G401 (cell line): ENCODE measurements at regions not wholly inside any gene's neighbourhood (a gene's known extent, or its start where the extent isn't known, plus 50 kb on each side); places are given as distances from the start of the nearest gene placed in this dataset.

Source experiments
- DNase-seq: peaks from one replicate; pipeline ENCODE4 v3.0.0-alpha.2; 2015; ENCODE audit warnings: low spot score
- in situ Hi-C: cut with HindIII; loops from 2 replicates; pipeline ENCODE4 v1.10.0; 2016; ENCODE audit warnings: low sequenced_read_pairs, mixed read lengths

- in situ Hi-C loops: no loop called here
- no peak for DNase-seq
These were observed 50.2 kb upstream of the CTAGE1 start for GRCh38 chr18:22467760-22468553.

- no peak for DNase-seq
- in situ Hi-C loops: no loop called here
These were observed 50.8 kb upstream of the CTAGE1 start for GRCh38 chr18:22468554-22468891.

- in situ Hi-C loops: no loop called here
These were observed 51.5 kb upstream of the CTAGE1 start for GRCh38 chr18:22469061-22469734.

GRCh38 chr18:22469926-22470247 is 52.2 kb upstream of the CTAGE1 start:
- in situ Hi-C loops: no loop called here
- DNase-seq: no peak

More at GRCh38 chr18:22469061-22469734, 51.5 kb upstream of the CTAGE1 start:
- no peak for DNase-seq

- in situ Hi-C loops: no loop called here
- DNase-seq: no peak
These were observed 52.8 kb upstream of the CTAGE1 start for GRCh38 chr18:22470248-22471235.

DNA sequence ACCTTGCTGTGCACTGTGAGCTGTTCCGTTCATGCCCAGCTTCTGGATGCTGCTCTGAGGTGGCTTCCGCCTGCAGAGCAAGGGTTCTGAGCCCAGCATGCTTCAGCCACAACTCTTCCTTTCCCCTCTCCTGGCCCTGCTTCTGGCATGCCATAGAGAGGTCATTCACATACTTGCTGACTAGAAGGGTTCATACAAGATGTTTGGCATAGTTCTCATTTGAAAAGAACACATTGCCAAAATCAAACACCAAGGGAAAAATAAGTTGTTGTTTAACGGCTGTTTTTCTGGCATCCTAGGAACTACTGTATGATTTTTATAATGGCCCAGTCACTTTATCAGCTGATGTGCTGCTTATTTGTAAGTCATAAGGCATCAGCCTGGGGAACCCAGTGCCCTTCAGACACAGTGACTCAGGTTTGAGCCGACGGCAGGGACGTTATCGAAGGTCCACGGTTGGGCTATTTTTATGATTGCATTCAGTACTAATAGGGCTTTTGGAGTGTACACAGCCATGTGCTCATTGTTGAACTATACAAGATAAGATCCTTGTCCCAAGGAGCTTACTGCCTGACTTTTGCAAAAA is 53.9 kb upstream of the CTAGE1 start:
- no peak for DNase-seq
- in situ Hi-C loops: no loop called here

DNA sequence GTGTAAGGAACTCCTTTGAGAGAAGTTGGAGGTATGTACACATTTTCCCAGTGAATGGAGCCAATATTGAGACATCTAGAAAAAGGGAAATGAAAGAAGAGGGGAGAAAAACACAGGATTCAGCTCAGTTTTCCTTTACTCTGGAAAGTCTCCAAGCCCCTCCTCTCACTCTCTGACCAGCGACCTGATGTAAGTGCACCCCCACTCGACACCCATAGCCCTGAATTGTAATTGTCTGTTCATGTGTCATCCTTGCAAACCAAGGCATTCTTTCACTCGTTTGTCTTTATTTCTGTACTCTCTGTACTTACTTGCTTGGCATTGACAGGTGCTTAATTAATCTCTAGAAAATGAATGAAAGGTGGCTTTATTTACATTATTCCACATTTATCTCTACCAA is 55.7 kb upstream of the CTAGE1 start:
- in situ Hi-C loops: no loop called here
- DNase-seq: no peak

DNA sequence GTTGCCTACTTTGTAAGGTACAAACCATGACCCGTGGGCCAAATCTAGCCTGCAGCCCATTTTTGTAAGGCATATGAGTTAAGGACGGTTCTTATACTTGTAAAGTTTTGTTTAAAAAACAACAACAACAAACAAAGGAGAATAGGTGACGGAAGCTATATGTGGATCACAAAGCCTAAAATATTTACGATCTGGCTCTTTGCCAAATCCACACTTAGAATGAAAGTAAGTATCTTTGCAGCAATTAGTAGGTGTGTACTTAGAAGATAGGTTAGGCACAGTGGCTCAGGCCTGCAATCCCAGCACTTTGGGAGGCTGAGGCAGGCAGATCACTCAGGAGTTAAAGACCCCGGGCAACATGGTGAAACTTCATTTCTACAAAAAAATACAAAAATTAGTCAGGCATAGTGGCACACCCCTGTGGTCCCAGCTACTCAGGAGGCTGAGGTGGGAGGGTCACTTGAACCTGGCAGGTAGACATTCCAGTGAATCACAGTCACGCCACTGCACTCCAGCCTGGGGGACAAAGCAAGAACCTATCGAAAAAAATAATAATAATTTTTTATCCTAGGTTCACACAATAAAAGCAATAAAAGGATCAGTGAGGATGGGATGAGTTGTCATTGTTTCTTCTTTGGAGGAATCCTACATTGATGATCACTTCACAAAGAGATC is 57.8 kb upstream of the CTAGE1 start:
- in situ Hi-C loops: no loop called here
- DNase-seq: no peak

DNA sequence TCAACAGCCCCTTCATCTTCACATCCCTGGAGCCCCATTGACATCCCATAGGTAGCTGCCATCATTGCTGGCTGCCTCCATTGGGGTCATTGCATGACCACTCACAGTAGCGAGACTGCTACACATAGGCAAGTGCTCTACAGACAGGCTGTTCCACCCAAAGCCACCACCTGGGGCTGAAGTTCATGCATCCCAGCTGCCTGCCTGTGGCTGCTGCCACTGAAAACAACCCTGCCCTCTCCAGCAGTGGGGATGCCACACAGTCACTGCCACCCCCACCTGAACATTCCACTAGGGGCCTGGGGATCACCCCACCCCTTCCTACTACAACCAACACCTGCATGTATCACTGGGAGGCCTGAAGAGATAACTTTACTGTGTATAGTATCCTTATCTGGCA is 59.5 kb upstream of the CTAGE1 start:
- DNase-seq: no peak
- in situ Hi-C loops: no loop called here

- no peak for DNase-seq
- in situ Hi-C loops: no loop called here
These were observed 65.2 kb upstream of the CTAGE1 start for GRCh38 chr18:22482948-22483347.

DNA sequence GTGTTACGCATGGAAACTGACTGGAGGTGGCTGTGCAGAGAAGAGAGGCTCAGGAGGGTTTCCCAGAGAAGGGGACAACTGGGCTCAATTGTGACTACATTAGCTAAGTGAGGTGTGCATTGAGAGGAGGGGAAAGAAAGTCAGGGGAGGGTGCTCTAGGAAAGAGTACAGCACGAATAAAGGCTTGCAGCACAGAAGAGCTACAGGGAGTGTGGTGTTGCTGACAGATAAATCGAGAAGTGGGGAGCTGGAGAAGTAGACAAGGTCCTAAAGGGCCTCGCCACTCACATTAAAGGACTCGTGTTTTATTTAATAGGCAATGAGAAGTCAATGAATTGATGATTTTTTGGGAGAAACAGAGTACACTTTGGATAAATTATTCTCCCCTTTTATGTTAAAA is 65.7 kb upstream of the CTAGE1 start:
- in situ Hi-C loops: no loop called here
- no peak for DNase-seq

DNA sequence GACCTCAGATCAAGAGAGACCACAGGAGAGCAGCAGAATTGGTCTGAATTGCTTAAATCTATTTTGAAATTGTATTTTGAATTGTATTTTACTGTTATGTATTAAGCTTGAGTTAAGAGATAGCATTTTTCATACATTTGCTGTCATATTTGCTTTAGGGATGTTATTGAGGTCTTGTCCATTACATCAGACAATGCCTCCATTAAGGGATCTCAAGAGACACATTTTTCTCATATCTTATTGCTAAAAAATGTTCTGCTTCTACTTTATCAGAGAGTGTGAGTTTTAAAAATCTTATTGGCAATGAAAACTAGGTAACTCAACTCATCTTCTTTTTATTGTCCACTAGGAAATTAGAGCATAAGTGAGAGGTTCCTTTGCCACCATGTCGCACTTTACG is 66.8 kb upstream of the CTAGE1 start:
- no peak for DNase-seq
- in situ Hi-C loops: no loop called here

GRCh38 chr18:22485808-22486244 is 68.1 kb upstream of the CTAGE1 start:
- in situ Hi-C loops: no loop called here
- DNase-seq: no peak

- DNase-seq: no peak
These were observed 69.0 kb upstream of the CTAGE1 start for GRCh38 chr18:22486667-22487066.

GRCh38 chr18:22488554-22488953 is 70.8 kb upstream of the CTAGE1 start:
- in situ Hi-C loops: no loop called here
- no peak for DNase-seq

More at GRCh38 chr18:22486667-22487066, 69.0 kb upstream of the CTAGE1 start:
- in situ Hi-C loops: no loop called here

GRCh38 chr18:22489704-22490103 is 72.0 kb upstream of the CTAGE1 start:
- in situ Hi-C loops: no loop called here
- DNase-seq: no peak

DNA sequence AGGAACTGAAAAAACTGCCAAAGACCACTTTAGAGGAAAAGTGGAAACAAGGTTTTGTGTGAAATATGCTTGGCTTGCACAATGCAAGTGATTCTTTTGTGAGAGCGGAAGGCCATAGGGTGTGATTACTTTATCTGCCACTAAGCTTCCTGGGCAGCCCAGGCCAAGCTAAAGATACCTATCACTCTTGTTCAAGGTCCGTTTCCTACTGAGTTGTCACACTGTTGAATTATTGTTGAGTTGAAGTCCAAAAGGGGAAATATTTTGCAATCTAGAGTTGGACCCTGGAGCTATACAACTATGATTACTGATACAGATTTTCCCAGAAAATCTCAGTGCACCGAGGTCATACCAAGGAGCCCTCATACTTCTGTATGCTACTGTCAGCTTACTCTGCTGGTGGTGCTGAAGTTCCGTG is 72.7 kb upstream of the CTAGE1 start:
- DNase-seq: no peak
- in situ Hi-C loops: no loop called here

- DNase-seq: no peak
- in situ Hi-C loops: no loop called here
These were observed 75.5 kb upstream of the CTAGE1 start for GRCh38 chr18:22493255-22493654.

DNA sequence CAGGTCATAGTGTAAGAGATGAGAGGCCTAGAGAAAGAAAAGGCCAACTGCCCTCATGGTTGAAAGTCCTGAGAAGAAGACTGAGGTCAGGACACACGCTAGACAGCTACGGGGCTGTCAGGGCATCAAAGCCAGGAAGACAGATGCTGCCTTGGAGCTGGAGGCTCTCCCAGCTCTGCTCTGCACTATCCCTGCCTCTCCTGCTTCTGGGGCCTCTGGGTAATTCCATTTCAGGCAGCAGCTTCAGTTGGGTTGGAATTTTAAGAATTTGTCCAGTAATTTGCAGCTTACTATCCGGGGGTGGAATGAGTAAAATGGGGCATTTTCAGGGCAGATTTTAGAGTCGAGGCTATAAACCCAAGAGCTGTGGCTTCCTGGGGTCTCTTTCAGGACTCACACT is 76.2 kb upstream of the CTAGE1 start:
- in situ Hi-C loops: no loop called here

More for the DNA sequence above, 76.2 kb upstream of the CTAGE1 start:
- no peak for DNase-seq
